ENCODE measurements at regions not wholly inside any gene's neighbourhood (a gene's known extent, or its start where the extent isn't known, plus 50 kb on each side); places are given as distances from the start of the nearest gene placed in this dataset.

DNA sequence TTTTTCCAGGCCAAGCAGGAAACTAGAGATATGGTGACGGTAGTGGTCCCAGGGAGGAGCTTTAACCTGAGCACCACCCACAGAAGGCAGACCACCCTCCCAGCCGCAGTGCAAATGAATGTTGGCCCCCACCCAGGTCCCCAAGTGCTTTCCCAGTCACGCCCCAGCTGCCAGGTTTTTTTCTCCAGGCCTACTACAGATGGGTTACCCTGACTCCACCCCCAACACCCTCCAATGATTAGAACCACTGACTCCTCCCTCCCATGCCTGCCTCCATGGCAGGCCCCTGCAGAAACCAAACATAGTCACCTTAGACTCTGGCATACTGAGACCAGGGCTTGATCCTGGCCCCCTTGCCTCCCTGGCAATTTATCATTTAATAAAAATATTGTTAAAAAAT, 58.7 kb upstream of the CHST1 start:
- no peak for DNase-seq (ENCODE audit: low read depth in 2 of 2)

DNA sequence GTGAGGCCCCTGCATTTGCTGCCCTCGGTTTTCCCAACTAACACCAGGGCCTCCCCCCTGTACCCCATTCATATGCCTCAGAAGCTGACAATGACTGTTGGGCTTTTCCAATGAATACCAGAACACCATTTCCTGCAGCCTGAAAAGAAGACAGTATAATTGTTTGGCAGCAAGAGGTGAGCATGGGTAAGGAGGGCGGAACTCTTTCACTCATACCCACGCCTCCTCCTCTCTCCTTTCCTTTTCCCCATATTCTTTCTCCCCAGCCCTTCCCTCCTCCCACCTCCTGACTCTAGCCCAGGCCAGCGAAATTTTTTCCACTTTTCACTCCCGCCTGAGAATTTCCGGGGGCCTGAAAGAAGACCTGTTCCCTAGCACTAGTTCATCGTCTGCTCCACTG, 58.0 kb upstream of the CHST1 start:
- DNase-seq (ENCODE audit: low read depth in 2 of 2) = no peak

DNA sequence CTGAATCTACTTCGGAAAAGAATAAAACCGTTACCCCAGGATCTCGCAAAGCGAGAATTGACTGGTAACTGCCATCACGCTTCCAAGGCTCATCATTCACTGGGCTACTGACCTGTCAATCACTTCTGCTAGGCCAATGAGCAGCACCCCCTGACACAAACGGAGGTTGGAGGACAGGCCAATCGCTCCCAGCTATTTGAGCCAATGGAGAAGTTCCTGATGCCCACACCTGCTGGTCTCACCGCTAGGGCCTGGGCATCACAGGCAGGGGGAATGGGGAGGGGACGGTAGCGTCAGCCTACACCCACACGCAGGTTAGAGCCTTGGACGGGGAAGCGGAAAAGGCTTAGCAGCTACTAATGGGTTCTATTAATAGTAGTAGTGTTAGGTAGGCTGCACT, 56.7 kb upstream of the CHST1 start:
- no peak for DNase-seq (ENCODE audit: low read depth in 2 of 2)

DNA sequence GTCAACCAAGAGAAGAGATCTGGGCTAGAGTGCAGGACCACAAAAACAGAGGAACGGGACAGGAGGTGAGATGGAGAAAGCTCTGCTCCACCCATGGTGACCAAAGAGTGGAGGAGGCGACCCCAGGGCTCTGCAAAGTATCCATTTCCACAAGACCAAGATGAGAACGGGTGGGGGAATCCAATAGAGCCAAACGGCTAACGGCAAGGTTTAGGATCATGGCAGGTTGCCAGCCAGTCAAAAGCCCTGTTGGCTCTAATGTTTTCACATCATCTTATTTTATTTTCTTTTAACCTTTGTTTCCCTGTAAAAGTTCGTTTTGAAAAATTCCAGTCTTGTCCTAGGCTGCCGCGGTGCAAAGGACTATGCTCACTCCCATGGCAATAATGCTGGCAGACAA, 52.1 kb upstream of the CHST1 start:
- no peak for DNase-seq (ENCODE audit: low read depth in 2 of 2)

DNA sequence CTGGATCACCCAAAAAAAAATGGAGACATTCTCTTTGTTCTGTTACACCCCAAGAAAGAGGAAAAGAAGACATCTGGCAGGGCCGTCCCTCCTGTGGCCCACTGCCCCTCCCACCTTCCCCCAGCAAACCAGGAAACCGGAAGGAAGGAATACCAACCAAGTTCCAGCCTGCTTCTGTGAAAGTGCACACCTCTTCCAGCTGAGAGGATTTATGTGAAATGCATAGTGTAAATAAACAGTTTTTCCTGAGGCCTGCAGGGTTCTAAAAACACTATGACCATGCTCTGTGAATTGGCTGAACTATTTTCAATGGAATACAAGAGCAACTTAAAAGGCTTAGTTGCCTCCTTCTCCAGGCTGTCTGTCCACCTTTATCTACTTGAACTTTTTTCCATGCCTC, 50.0 kb upstream of the CHST1 start:
- DNase-seq (ENCODE audit: low read depth in 2 of 2) = no peak

Measured in lung microvascular endothelial cell (primary cell).